ENCODE measurements at regions not wholly inside any gene's neighbourhood (a gene's known extent, or its start where the extent isn't known, plus 50 kb on each side); places are given as distances from the start of the nearest gene placed in this dataset.
A peak's percentile ranks its signal among the peaks of the same experiment; 100 is the strongest.
"Not testable (repeated sequence)": the region's sequence is repeated elsewhere in the genome, so short reads cannot be mapped to it uniquely, and the experiment has no call there.

GRCh38 chr22:16390541-16391217 lies 201.9 kb downstream of the CCT8L2 start:
- H3K4me1 ChIP-seq (ENCODE audit: control insufficient read depth, insufficient read depth, low read length); ATAC-seq: not testable (repeated sequence)
- 90% methylated on average over 27 of the region's 31 CpGs for WGBS

GRCh38 chr22:16390046-16390445 lies 202.6 kb downstream of the CCT8L2 start:
- intact Hi-C loops (cut with DNase I); H3K4me3 ChIP-seq (ENCODE audit: low read length); DNase-seq; H3K9me3 ChIP-seq (ENCODE audit: control insufficient read depth, low read length); H3K27me3 ChIP-seq (ENCODE audit: control insufficient read depth, insufficient read depth); ATAC-seq; H3K4me1 ChIP-seq (ENCODE audit: control insufficient read depth, insufficient read depth, low read length); H3K27ac ChIP-seq (ENCODE audit: low read length): not testable (repeated sequence)
- 81% methylated on average over 11 of the region's 11 CpGs for WGBS

More at GRCh38 chr22:16390541-16391217, 201.9 kb downstream of the CCT8L2 start:
- DNase-seq; intact Hi-C loops (cut with DNase I); H3K4me3 ChIP-seq (ENCODE audit: low read length); H3K9me3 ChIP-seq (ENCODE audit: control insufficient read depth, low read length); H3K27me3 ChIP-seq (ENCODE audit: control insufficient read depth, insufficient read depth); H3K27ac ChIP-seq (ENCODE audit: low read length): not testable (repeated sequence)

GRCh38 chr22:16389256-16389655 lies 203.4 kb downstream of the CCT8L2 start:
- H3K27ac ChIP-seq (ENCODE audit: low read length); DNase-seq; ATAC-seq; H3K27me3 ChIP-seq (ENCODE audit: control insufficient read depth, insufficient read depth); intact Hi-C loops (cut with DNase I); H3K4me3 ChIP-seq (ENCODE audit: low read length); H3K4me1 ChIP-seq (ENCODE audit: control insufficient read depth, insufficient read depth, low read length); H3K9me3 ChIP-seq (ENCODE audit: control insufficient read depth, low read length): not testable (repeated sequence)
- WGBS = 79% methylated on average over 12 of the region's 12 CpGs

- H3K9me3 ChIP-seq (ENCODE audit: control insufficient read depth, low read length); H3K27ac ChIP-seq (ENCODE audit: low read length); intact Hi-C loops (cut with DNase I); H3K4me3 ChIP-seq (ENCODE audit: low read length); ATAC-seq; H3K27me3 ChIP-seq (ENCODE audit: control insufficient read depth, insufficient read depth); H3K4me1 ChIP-seq (ENCODE audit: control insufficient read depth, insufficient read depth, low read length): not testable (repeated sequence)
- WGBS = 81% methylated on average over 12 of the region's 12 CpGs
- DNase-seq = peak in 1 of 3 donors; percentile 21
These were observed 204.0 kb downstream of the CCT8L2 start for GRCh38 chr22:16388616-16389015.

GRCh38 chr22:16388127-16388526 lies 204.5 kb downstream of the CCT8L2 start:
- ATAC-seq; H3K9me3 ChIP-seq (ENCODE audit: control insufficient read depth, low read length); H3K4me3 ChIP-seq (ENCODE audit: low read length); H3K27me3 ChIP-seq (ENCODE audit: control insufficient read depth, insufficient read depth); H3K27ac ChIP-seq (ENCODE audit: low read length); H3K4me1 ChIP-seq (ENCODE audit: control insufficient read depth, insufficient read depth, low read length); intact Hi-C loops (cut with DNase I): not testable (repeated sequence)
- 75% methylated on average over 10 of the region's 10 CpGs for WGBS
- DNase-seq = peak in 1 of 3 donors; percentile 18

GRCh38 chr22:16387543-16387942 lies 205.1 kb downstream of the CCT8L2 start:
- H3K9me3 ChIP-seq (ENCODE audit: control insufficient read depth, low read length); intact Hi-C loops (cut with DNase I); ATAC-seq; H3K4me1 ChIP-seq (ENCODE audit: control insufficient read depth, insufficient read depth, low read length); H3K27me3 ChIP-seq (ENCODE audit: control insufficient read depth, insufficient read depth); H3K27ac ChIP-seq (ENCODE audit: low read length); H3K4me3 ChIP-seq (ENCODE audit: low read length): not testable (repeated sequence)
- WGBS = 80% methylated on average over 11 of the region's 11 CpGs
- peak in 1 of 3 donors; percentile 22 for DNase-seq

GRCh38 chr22:16387088-16387487 lies 205.5 kb downstream of the CCT8L2 start:
- intact Hi-C loops (cut with DNase I) = no loop called here
- peak overlapping the region; percentile 25 for H3K4me3 ChIP-seq (ENCODE audit: low read length)
- DNase-seq (peak in 1 of 3 donors; percentile 9), ATAC-seq (no peak)
- 9% methylated on average over 46 of the region's 46 CpGs for WGBS
- no peak overlapping the region for H3K27ac ChIP-seq (ENCODE audit: low read length)
- no peaks in the 10 kb centered on the region for H3K27me3 ChIP-seq (ENCODE audit: control insufficient read depth, insufficient read depth)
- H3K9me3 ChIP-seq (ENCODE audit: control insufficient read depth, low read length) = no peaks in the 10 kb centered on the region
- no peaks in the 10 kb centered on the region for H3K4me1 ChIP-seq (ENCODE audit: control insufficient read depth, insufficient read depth, low read length)

GRCh38 chr22:16361328-16361727 lies 231.3 kb downstream of the CCT8L2 start:
- ATAC-seq = peak in 1 of 2 donors; percentile 52
- DNase-seq; H3K27ac ChIP-seq (ENCODE audit: low read length); H3K4me1 ChIP-seq (ENCODE audit: control insufficient read depth, insufficient read depth, low read length); intact Hi-C loops (cut with DNase I); H3K4me3 ChIP-seq (ENCODE audit: low read length); H3K9me3 ChIP-seq (ENCODE audit: control insufficient read depth, low read length); H3K27me3 ChIP-seq (ENCODE audit: control insufficient read depth, insufficient read depth): not testable (repeated sequence)
- no CpG with 5 or more reads among the region's 8 CpGs for WGBS

GRCh38 chr22:16352637-16353036 lies 240.0 kb downstream of the CCT8L2 start:
- no CpG with 5 or more reads among the region's 8 CpGs for WGBS

GRCh38 chr22:16347083-16347482 lies 245.5 kb downstream of the CCT8L2 start:
- DNase-seq; ATAC-seq; H3K4me1 ChIP-seq (ENCODE audit: control insufficient read depth, insufficient read depth, low read length); H3K27me3 ChIP-seq (ENCODE audit: control insufficient read depth, insufficient read depth); H3K9me3 ChIP-seq (ENCODE audit: control insufficient read depth, low read length); intact Hi-C loops (cut with DNase I); H3K4me3 ChIP-seq (ENCODE audit: low read length); H3K27ac ChIP-seq (ENCODE audit: low read length): not testable (repeated sequence)
- WGBS = no CpG with 5 or more reads among the region's 7 CpGs

More at GRCh38 chr22:16352637-16353036, 240.0 kb downstream of the CCT8L2 start:
- ATAC-seq = peak; percentile 79 to 81
- DNase-seq; H3K9me3 ChIP-seq (ENCODE audit: control insufficient read depth, low read length); H3K4me3 ChIP-seq (ENCODE audit: low read length); H3K4me1 ChIP-seq (ENCODE audit: control insufficient read depth, insufficient read depth, low read length); intact Hi-C loops (cut with DNase I); H3K27ac ChIP-seq (ENCODE audit: low read length); H3K27me3 ChIP-seq (ENCODE audit: control insufficient read depth, insufficient read depth): not testable (repeated sequence)

- H3K9me3 ChIP-seq (ENCODE audit: control insufficient read depth, low read length); H3K4me1 ChIP-seq (ENCODE audit: control insufficient read depth, insufficient read depth, low read length); H3K27me3 ChIP-seq (ENCODE audit: control insufficient read depth, insufficient read depth); DNase-seq; H3K27ac ChIP-seq (ENCODE audit: low read length); H3K4me3 ChIP-seq (ENCODE audit: low read length); intact Hi-C loops (cut with DNase I); ATAC-seq: not testable (repeated sequence)
- 74% methylated on average over 6 of the region's 15 CpGs for WGBS
These were observed 277.0 kb downstream of the CCT8L2 start for GRCh38 chr22:16315565-16315964.
